EH (cell line): ENCODE measurements at regions not wholly inside any gene's neighbourhood (a gene's known extent, or its start where the extent isn't known, plus 50 kb on each side); places are given as distances from the start of the nearest gene placed in this dataset.

Experiments used
- DNase-seq: peaks from one replicate; pipeline ENCODE4 v3.0.0-alpha.2; 2015; ENCODE audit warnings: low read depth

- no peak for DNase-seq
These were observed 518.5 kb downstream of the FGF9 start for GRCh38 chr13:22189176-22190048.

GRCh38 chr13:22193070-22193469, 522.2 kb downstream of the FGF9 start:
- DNase-seq: no peak

- no peak for DNase-seq
These were observed 523.4 kb downstream of the FGF9 start for GRCh38 chr13:22194106-22194805.

GRCh38 chr13:22195726-22196125, 524.9 kb downstream of the FGF9 start:
- DNase-seq: no peak

GRCh38 chr13:22196777-22197176, 525.9 kb downstream of the FGF9 start:
- no peak for DNase-seq

GRCh38 chr13:22198001-22198400, 527.1 kb downstream of the FGF9 start:
- DNase-seq: no peak

GRCh38 chr13:22198641-22199217, 527.9 kb downstream of the FGF9 start:
- no peak for DNase-seq

GRCh38 chr13:22200440-22200839, 529.6 kb downstream of the FGF9 start:
- DNase-seq: no peak

- DNase-seq: no peak
These were observed 530.6 kb downstream of the FGF9 start for GRCh38 chr13:22201375-22201925.

- DNase-seq: no peak
These were observed 539.5 kb downstream of the FGF9 start for GRCh38 chr13:22210134-22210930.

- no peak for DNase-seq
These were observed 541.0 kb downstream of the FGF9 start for GRCh38 chr13:22211876-22212275.

GRCh38 chr13:22212576-22212975, 541.7 kb downstream of the FGF9 start:
- DNase-seq: no peak

- no peak for DNase-seq
These were observed 543.3 kb downstream of the FGF9 start for GRCh38 chr13:22214184-22214583.

GRCh38 chr13:22218797-22219196, 547.9 kb downstream of the FGF9 start:
- no peak for DNase-seq

GRCh38 chr13:22219709-22220108, 548.8 kb downstream of the FGF9 start:
- no peak for DNase-seq

- no peak for DNase-seq
These were observed 549.6 kb downstream of the FGF9 start for GRCh38 chr13:22220151-22221135.

- no peak for DNase-seq
These were observed 552.5 kb downstream of the FGF9 start for GRCh38 chr13:22223411-22223810.

GRCh38 chr13:22226086-22226485, 555.2 kb downstream of the FGF9 start:
- DNase-seq: no peak

GRCh38 chr13:22227895-22228294, 557.0 kb downstream of the FGF9 start:
- no peak for DNase-seq

GRCh38 chr13:22229916-22230315, 559.0 kb downstream of the FGF9 start:
- no peak for DNase-seq

- no peak for DNase-seq
These were observed 561.3 kb downstream of the FGF9 start for GRCh38 chr13:22232186-22232585.
